HG03039 (cell line): ENCODE measurements at regions not wholly inside any gene's neighbourhood (a gene's known extent, or its start where the extent isn't known, plus 50 kb on each side); places are given as distances from the start of the nearest gene placed in this dataset.

Experiments used
- ATAC-seq: cut with Tn5 transposase; IDR thresholded peaks from one replicate; pipeline ENCODE4 v1.9.1; 2021; ENCODE audit warnings: mild to moderate bottlenecking, moderate library complexity; ENCODE audit not compliant: unreplicated experiment

- no peak for ATAC-seq
Observed at GRCh38 chrX:69110116-69110530, 55.1 kb downstream of the PJA1 start.

GRCh38 chrX:69109706-69110105 is 55.5 kb downstream of the PJA1 start:
- ATAC-seq = no peak

GRCh38 chrX:69109036-69109663 is 56.1 kb downstream of the PJA1 start:
- ATAC-seq = no peak

- no peak for ATAC-seq
Observed at GRCh38 chrX:69107747-69108401, 57.4 kb downstream of the PJA1 start.

GRCh38 chrX:69107231-69107739 is 58.0 kb downstream of the PJA1 start:
- ATAC-seq = no peak

- no peak for ATAC-seq
Observed at GRCh38 chrX:69104756-69105434, 60.4 kb downstream of the PJA1 start.

- ATAC-seq = no peak
Observed at GRCh38 chrX:69103539-69103938, 61.7 kb downstream of the PJA1 start.

GRCh38 chrX:69102612-69103194 is 62.5 kb downstream of the PJA1 start:
- ATAC-seq = no peak

- ATAC-seq = no peak
Observed at GRCh38 chrX:69101683-69102251, 63.5 kb downstream of the PJA1 start.

- ATAC-seq = no peak
Observed at GRCh38 chrX:69100478-69100877, 64.8 kb downstream of the PJA1 start.

- no peak for ATAC-seq
Observed at GRCh38 chrX:69097451-69098236, 67.6 kb downstream of the PJA1 start.

- ATAC-seq = no peak
Observed at GRCh38 chrX:69096963-69097362, 68.3 kb downstream of the PJA1 start.

GRCh38 chrX:69094977-69095669 is 70.1 kb downstream of the PJA1 start:
- ATAC-seq = no peak

GRCh38 chrX:69093960-69094871 is 71.0 kb downstream of the PJA1 start:
- ATAC-seq = no peak

GRCh38 chrX:69090022-69090421 is 75.2 kb downstream of the PJA1 start:
- ATAC-seq = no peak

GRCh38 chrX:69089203-69089602 is 76.0 kb downstream of the PJA1 start:
- no peak for ATAC-seq

- ATAC-seq = no peak
Observed at GRCh38 chrX:69088171-69088938, 76.9 kb downstream of the PJA1 start.

GRCh38 chrX:69085826-69086225 is 79.4 kb downstream of the PJA1 start:
- no peak for ATAC-seq
